ENCODE measurements at regions not wholly inside any gene's neighbourhood (a gene's known extent, or its start where the extent isn't known, plus 50 kb on each side); places are given as distances from the start of the nearest gene placed in this dataset.

DNA sequence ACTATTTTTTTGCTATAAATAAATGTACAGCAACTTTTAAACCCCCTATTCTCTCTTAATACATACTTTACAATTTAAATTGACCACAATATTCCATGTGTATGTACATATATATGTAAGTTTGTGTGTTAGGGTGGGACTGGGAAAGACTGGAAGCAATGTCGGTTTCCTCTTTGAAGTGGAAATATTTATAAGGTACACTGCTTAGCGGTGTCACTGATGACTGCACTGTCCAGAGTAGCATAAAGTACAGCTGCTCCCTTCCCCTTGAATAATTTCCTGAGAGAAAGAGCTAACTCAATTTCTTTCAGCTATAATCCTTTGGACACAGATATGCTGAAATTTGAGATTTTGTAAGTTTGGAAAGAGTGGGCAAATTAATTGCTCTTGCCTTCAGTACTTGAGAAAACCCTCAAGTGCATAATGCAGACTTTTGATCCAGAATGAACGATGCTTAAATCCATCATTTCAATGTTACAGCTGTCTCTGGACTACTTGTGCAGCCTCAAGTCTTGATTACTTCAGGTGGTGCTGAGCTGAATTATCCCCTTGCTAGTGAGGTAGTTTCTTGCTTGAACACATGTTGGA lies 267.0 kb upstream of the CFAP20DC start:
- TF ChIP-seq, protein P1, sequence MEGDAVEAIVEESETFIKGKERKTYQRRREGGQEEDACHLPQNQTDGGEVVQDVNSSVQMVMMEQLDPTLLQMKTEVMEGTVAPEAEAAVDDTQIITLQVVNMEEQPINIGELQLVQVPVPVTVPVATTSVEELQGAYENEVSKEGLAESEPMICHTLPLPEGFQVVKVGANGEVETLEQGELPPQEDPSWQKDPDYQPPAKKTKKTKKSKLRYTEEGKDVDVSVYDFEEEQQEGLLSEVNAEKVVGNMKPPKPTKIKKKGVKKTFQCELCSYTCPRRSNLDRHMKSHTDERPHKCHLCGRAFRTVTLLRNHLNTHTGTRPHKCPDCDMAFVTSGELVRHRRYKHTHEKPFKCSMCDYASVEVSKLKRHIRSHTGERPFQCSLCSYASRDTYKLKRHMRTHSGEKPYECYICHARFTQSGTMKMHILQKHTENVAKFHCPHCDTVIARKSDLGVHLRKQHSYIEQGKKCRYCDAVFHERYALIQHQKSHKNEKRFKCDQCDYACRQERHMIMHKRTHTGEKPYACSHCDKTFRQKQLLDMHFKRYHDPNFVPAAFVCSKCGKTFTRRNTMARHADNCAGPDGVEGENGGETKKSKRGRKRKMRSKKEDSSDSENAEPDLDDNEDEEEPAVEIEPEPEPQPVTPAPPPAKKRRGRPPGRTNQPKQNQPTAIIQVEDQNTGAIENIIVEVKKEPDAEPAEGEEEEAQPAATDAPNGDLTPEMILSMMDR (IDR thresholded peaks at IDR 0.05): no peak
- TF ChIP-seq POLR2A (IDR thresholded peaks at IDR 0.05): no peak

Measured in lower leg skin (tissue), 3 donors.